Hematopoietic multipotent progenitor cell treated with erythropoietin and hydrocortisone succinate and interleukin-3 and kit ligand, for 17 days (in vitro differentiated cells): ENCODE measurements at regions not wholly inside any gene's neighbourhood (a gene's known extent, or its start where the extent isn't known, plus 50 kb on each side); places are given as distances from the start of the nearest gene placed in this dataset.
"Not testable (repeated sequence)": the region's sequence is repeated elsewhere in the genome, so short reads cannot be mapped to it uniquely, and the experiment has no call there.

Experiments
- DNase-seq: peaks from one replicate; pipeline ENCODE4 v3.0.0-alpha.2; 2015; ENCODE audit warnings: low spot score

- no peak for DNase-seq
Measured at GRCh38 chr4:62683799-62684566, 1483.9 kb downstream of the ADGRL3 start.

DNA sequence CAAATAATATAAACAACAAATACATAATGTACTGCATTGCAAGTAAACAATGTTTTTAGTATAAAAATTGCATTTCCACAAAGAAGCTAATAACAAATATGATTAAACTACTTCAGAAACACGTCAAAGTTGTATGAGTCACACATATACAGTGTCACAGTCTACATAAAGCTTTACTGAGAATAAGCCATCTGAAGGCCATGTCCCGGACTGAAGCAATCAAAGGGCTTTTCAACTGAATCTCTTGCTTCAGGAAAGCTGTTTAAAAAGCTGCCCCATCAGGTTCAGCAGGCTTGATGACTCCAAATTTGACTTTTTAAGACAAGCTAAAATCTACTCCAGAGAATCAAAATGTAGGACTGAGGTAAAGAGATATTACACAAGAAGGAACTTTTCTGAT lies 1476.8 kb downstream of the ADGRL3 start:
- DNase-seq = no peak

GRCh38 chr4:62670514-62670913 lies 1470.4 kb downstream of the ADGRL3 start:
- no peak for DNase-seq

GRCh38 chr4:62661821-62662220 lies 1461.7 kb downstream of the ADGRL3 start:
- no peak for DNase-seq

DNA sequence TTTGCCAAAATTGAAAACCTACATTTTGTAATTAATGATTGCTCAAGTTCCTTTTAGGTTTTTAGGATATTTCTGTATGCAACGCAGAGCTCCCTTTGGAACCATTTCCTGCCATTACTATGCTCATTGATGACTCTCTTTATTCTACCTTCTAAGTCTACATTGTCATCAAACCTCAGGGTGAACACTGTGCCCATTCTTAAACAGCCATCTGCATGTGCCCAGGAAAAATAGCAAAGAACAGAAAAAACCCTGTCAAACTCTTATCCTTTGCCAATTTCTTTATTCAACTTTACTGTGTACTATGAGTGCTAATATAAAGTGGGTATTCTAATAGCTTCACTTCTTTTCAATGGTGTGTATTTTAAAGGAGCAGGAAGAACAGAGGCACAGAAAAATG lies 1455.9 kb downstream of the ADGRL3 start:
- DNase-seq = no peak

GRCh38 chr4:62644372-62644771 lies 1444.2 kb downstream of the ADGRL3 start:
- no peak for DNase-seq

GRCh38 chr4:62640296-62640695 lies 1440.2 kb downstream of the ADGRL3 start:
- DNase-seq = no peak

- no peak for DNase-seq
Measured at GRCh38 chr4:62627671-62628070, 1427.5 kb downstream of the ADGRL3 start.

DNA sequence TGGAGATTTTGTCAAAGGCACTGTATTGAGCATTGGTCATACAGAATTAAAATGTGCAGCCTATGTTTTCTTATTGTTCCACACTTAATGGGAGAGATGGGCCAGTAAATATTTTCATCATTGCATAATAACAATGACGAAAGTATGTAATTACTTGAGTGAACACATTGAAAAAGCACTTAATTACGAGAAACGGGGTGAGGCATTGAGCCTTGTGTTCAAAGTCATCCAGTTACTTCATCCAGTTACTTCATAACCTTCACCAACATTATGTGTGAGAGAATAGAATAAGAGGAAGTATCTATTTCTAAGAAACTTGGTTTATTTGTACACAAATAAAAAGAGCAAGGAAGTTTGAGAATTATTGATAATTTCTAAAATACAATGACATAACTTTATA lies 1427.0 kb downstream of the ADGRL3 start:
- DNase-seq = no peak

- no peak for DNase-seq
Measured at GRCh38 chr4:62622089-62622488, 1422.0 kb downstream of the ADGRL3 start.

DNA sequence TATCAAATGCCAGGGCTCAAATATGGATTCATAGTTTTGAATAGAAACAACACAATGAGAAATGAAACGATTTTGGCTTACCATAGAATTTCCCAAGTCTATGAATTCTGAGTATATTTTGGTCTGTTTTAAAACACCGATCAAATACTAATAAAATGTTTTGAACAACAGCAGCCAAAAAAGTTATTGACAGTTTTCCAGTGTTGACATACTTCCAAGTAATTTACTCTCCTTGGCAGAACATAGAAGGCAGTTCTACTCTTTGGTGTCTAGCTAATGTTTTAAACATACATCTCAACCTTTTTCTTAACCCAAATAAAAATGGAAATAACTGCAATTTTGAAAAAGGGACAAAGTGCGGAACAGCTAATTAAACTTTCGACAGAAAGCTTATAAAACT lies 1419.8 kb downstream of the ADGRL3 start:
- DNase-seq = no peak

DNA sequence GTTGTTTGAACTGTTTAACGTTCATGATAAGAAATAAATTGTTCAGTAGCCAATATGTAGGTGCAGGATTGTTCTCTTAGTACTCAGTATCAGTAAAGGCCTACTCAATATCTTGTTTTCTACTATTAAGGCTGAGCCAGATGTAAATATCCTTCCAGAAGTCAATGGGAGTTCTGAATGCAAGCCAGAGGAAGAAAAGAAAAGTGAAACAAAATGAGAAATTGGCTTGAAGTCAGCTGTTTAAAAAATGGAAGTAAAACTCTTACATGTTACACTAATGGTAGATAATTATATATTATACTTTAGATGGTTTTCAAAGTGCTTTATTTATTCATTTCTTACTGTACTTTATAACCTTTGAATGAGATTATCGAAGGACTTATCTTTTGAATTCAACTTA lies 1417.9 kb downstream of the ADGRL3 start:
- DNase-seq = no peak

DNA sequence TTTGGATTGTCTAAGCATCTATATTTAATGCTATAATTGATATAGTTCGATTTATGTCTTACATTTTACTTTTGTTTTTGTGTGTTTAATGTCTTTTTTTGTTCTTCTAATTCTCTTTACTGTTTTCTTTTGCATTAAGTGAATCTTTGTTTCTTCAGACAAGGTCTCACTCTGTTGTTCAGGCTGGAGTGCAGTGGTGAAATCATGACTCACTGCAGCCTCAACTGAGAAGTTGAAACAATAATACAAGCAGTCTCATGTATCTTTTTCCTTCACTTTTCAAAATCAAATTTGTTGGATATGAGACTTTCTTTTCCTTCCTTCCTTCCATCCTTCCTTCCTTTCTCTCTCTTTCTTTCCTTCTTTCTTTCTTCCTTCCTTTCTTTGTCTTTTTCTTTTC lies 1401.6 kb downstream of the ADGRL3 start:
- DNase-seq = no peak

DNA sequence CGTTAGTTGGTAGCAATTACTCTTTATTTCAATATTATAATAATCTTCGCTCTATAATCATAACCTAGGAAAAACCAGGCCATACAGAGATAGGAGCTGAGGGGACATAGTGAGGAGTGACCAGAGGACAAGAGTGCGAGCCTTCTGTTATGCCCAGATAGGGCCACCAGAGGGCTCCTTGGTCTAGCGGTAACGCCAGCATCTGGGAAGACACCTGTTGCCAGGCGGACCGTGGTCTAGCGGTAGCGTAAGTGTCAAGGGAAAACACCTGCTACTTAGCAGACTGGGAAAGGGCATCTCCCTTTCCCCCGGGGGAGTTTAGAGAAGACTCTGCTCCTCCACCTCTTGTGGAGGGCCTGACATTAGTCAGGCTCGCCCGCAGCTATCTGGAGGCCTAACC lies 1395.1 kb downstream of the ADGRL3 start:
- not testable (repeated sequence) for DNase-seq

- DNase-seq = no peak
Measured at GRCh38 chr4:62591756-62592155, 1391.6 kb downstream of the ADGRL3 start.

GRCh38 chr4:62588671-62589070 lies 1388.5 kb downstream of the ADGRL3 start:
- no peak for DNase-seq

DNA sequence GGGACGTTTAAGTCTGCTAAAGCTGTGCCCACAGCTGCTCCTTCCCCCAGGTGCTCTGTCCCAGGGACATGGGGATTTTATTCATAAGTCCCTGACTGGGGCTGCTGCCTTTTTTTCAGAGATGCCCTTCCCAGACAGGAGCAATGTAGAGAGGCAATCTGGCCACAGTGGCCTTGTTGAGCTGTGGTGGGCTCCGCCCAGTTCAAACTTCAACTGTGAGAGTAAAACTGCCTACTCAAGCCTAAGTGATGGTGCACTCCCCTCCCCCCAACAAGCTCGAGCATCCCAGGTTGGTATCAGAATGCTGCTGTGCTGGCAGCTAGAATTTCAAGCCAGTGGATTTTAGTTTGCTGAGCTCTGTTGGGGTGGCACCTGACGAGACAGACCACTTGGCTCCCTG lies 1371.4 kb downstream of the ADGRL3 start:
- no peak for DNase-seq

- no peak for DNase-seq
Measured at GRCh38 chr4:62560858-62561257, 1360.7 kb downstream of the ADGRL3 start.

DNA sequence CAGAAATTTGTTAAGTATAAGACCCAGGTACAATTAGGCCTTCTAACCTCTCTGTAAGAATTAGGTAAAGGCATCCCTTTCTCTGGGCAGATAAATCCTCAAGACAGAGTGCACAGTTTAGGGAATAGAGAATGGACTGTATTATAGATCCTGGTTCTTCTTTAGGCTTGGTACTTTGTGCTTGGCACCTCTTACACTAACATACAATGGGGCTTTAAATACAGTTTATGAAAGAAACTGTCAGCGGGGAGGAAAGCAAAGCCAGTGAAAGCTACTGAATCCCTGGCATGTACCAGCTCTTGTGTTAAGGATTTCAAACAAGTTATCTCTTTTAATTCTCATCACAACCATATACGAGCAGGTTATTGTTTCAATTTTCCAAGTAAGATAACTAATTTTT lies 1350.0 kb downstream of the ADGRL3 start:
- no peak for DNase-seq

GRCh38 chr4:62549601-62550000 lies 1349.5 kb downstream of the ADGRL3 start:
- no peak for DNase-seq

GRCh38 chr4:62548765-62549164 lies 1348.6 kb downstream of the ADGRL3 start:
- no peak for DNase-seq

- DNase-seq = no peak
Measured at GRCh38 chr4:62548108-62548524, 1348.0 kb downstream of the ADGRL3 start.

GRCh38 chr4:62544428-62544827 lies 1344.3 kb downstream of the ADGRL3 start:
- DNase-seq = no peak

DNA sequence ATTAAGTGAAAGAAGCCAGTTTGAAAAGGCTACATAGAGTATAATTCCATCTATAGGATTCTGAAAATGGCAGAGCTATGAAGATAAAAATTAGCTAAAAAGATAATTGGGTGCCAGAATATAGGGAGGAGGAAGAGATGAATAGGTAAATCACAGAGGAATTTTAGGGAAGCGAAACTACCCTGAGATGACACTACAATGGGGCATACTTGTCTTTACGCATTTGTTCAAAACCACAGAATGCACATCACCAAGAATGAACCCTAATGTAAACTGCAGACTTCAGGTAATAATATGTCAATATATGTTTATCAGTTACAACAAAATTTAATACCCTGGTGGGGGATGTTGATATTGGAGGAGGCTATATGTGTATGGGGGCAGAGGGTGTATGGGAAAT lies 1342.9 kb downstream of the ADGRL3 start:
- DNase-seq = no peak
